HL-60/S4 treated with retinoic acid at 250 ng/mL for 4 days and 3 days (cell line): ENCODE measurements at regions not wholly inside any gene's neighbourhood (a gene's known extent, or its start where the extent isn't known, plus 50 kb on each side); places are given as distances from the start of the nearest gene placed in this dataset.

Experiments used
- in situ Hi-C: fragments of 300-500 bp; cut with MboI; formaldehyde crosslinking; loops from 2 replicates; pipeline ENCODE4 v1.7.0; 2022; ENCODE audit warnings: low sequenced_read_pairs

- in situ Hi-C loops: no loop called here
These were observed 112.6 kb downstream of the CDC5L start for GRCh38 chr6:44500074-44500473.

- in situ Hi-C loops: no loop called here
These were observed 116.0 kb downstream of the CDC5L start for GRCh38 chr6:44503471-44503870.

DNA sequence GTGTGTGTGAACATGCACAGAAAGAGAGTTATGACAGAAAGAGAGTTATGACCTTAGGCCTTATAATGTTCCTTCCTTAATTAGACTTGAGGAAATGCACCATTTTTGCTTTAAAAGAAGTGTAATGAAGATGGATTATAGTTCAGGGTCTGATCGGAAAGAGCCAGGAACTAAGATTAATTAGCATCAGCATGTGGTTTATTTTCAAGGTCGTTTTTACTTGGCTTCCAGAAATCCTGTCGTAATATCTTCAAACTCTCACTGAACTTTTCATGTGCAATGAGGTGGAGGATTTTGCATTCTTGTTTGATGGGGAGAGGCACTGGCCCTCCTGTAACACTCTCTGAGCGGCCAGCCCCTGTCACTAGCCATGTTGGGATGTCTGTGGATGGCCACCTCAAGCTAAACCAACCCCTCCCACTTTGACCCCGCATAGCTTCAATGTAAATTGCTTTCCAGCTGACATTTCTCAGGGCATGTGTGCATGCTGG lies 116.8 kb downstream of the CDC5L start:
- in situ Hi-C loops: no loop called here

DNA sequence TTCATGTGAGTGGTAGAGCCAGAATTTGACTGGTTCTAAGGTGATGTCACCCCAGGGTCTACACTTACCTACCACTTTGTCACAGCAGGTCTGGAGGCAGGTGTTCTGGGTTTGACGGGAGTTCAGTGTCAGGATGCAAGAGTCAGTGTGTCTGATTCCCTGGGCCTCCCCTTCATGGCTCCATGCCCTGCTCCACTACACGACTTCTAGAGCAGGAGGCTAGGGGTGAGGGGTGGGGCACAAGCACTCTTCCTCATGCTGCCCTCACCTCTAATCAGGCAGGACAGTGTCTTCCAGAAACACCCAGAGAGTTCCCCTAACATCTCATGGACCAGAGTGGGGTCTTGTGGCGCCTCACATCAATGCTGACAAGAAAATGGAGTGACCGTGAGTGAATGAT lies 118.2 kb downstream of the CDC5L start:
- in situ Hi-C loops: no loop called here

GRCh38 chr6:44507014-44507413 lies 119.5 kb downstream of the CDC5L start:
- in situ Hi-C loops: no loop called here

DNA sequence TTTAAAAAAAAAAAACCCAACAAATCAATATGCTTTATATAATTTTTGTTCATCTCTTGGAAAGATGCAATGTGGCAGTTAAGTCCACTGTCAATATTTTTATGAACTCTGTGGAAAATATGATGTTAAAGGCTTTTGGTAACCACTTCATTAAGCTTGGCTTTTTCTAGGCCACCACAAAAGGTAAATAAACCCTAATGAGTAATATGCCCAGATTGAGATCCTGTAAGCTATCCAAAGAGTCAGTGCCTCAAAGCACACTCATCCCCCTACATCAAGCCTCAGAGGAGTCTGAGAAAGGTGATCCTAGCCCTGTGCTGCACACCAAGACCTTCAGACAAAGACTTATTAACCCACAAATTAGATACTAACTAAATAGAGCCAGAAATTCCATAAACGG lies 121.1 kb downstream of the CDC5L start:
- in situ Hi-C loops: no loop called here

DNA sequence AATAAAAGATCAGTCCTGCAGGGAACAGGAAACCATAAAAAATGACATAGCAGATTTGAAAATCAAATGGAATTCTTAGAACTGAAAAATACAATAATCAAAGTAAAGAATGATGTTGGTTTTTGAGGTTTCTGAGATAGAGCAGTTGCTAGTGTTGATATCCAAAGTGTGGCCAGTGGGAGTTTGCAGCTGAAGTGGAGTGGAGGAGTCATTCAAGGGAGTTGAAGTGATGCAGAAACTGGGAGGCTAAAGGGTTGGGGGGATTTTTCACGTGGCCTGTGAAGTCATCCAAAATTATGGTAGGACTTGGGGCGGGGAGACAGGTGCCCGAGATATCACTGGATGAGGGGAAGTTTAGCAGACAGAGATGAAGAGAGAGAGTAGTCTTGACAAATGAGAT lies 123.6 kb downstream of the CDC5L start:
- in situ Hi-C loops: no loop called here

- in situ Hi-C loops: no loop called here
These were observed 125.6 kb downstream of the CDC5L start for GRCh38 chr6:44512868-44513741.

DNA sequence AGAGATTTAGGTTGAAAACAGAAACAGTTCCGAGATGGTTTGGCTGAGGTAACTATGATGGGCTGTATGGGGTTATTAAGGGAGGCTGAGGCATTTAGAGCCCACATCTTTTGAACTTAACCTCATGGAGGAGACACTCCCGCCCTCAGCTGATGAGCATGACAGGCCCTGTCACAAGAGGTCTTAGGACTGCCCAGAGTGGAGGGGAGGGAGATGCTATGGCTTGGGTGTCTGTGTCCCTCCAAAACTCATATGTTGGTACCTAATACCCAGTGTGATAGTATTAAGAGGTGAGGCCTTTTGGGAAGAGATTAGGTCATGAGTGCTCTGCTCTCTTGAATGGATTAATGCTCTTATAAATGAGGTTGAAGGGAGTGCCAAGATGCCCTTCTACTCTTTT lies 126.6 kb downstream of the CDC5L start:
- in situ Hi-C loops: no loop called here

DNA sequence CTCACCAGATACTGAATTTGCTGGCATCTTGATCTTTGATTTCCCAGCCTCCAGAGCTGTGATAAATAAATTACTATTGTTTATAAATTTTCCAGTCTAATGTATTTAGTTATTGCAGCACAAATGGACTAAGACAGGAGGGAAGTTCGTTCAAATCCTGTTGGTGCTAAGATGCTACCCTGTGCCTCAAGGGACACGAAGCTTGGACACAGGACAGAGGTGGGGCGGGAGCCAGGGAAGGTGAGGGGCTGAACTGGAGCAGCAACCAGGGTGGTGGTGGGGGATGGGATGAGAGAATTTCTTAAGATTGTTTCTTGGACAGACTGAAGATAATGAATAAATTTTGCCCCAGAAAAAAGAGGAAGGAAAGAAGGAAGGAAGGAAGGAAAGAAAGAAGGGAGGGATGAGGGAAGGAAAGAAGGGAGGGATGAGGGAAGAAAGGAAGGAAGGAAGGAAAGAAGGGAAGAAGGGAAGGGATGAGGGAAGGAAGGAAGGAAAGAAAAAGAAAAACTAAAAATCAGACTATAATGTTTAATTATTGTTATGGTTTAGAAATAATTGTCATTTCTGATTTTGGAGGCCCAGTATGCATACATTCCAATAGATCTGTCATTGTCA lies 127.2 kb downstream of the CDC5L start:
- in situ Hi-C loops: no loop called here

DNA sequence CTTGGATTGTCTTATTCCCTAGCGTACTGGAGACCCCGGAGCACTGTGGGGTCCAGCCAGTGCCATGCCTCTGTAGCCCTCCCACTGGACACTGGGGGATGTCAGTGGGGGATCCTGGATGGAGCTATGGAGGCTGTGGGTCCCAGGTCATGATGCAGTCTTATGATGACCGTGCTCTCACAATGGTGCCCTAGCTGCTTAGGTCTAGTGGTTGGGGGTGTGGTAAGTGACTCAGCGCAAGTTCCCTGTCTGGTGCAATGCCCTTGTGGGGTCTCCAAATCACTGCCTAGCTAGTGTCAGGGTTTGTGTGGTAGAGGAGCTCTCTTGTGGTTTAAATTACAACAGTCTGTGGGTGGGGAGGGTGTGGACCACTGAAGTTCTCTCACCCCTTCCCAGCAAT lies 135.4 kb downstream of the CDC5L start:
- in situ Hi-C loops: no loop called here

GRCh38 chr6:44524476-44525227 lies 137.1 kb downstream of the CDC5L start:
- in situ Hi-C loops: no loop called here

DNA sequence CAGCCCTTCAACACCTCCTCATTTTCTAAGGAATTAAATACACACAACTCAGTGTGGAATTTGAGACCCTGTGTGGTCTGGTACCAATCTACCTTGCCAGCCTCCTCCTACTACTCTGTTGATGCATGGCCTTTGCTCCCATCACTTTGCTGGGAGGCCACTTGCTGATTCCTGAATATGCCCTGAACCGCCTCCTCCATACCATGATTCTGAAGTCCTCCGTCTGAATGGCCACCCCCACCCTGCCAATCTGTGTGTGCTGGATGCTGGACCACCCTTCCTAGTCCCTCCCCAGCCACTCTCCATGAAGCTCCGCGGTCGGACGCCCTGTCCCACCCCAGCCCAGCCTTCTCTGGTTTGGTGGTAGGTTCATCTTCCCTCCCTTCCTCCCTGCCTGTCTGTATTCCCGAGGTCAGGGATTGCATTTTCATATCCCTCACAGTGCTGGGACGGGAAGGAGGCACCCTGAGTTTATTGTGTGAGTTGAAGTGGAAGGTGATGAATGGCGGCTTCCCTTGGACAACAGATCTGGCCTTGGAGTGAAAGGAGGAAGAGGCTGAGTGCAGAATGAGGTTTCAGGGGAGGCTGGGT lies 138.3 kb downstream of the CDC5L start:
- in situ Hi-C loops: no loop called here

DNA sequence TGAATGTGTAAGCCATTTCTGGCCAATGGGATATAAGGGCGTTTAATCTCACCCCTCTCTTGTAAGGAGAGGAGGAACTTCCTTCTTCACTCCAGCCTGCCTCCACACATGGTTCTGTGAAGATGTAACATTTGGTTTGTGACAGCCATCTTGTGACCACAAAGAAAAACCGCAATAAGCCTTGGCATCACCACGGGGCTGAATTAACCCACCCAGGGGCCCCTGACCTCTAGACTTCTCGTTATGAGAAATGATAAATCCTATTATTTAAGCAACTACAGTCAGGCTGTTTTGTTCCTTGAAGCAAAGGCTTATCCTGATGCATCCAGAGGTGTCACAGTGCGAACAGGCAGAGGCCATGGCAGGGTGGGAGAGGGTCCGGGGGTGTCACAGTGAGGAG lies 139.7 kb downstream of the CDC5L start:
- in situ Hi-C loops: no loop called here

- in situ Hi-C loops: no loop called here
These were observed 140.3 kb downstream of the CDC5L start for GRCh38 chr6:44527583-44528369.

- in situ Hi-C loops: no loop called here
These were observed 140.8 kb downstream of the CDC5L start for GRCh38 chr6:44528370-44528644.

DNA sequence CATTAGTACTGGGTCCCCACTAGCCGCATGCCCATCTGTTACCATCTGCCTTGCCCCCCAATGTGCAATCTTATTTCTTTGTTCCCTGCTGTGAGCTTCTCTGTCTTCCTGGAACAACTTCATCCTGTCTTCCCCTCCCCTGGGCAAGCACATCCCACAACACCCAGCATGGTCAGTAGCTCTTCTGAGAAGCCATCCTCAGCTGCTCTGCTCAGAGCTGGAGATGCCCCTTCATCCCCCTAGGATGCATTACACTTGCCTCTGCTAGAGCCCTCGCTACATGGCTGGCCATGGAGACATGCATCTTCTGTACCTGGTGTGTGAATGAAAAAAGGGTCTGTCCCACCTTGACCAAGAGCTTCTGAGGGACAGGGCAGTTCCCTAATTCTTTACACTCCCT lies 141.2 kb downstream of the CDC5L start:
- in situ Hi-C loops: no loop called here

- in situ Hi-C loops: no loop called here
These were observed 141.8 kb downstream of the CDC5L start for GRCh38 chr6:44529146-44529905.

GRCh38 chr6:44530209-44530909 lies 142.9 kb downstream of the CDC5L start:
- in situ Hi-C loops: no loop called here

DNA sequence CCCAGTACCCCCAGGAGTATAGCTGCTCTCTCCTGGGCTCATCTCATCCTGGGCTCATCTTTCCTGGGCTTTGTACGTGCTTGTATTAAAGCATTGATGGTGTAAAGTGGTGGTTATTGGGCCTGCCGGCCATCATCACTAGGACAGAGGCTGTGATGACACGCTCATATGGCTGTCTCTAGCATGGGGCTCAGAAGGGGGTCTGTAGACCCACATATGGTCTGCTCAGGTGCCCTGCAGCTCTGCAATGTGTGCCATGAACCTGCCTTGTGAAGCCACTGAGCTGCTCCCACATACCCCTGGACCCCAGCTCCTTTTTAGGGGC lies 143.4 kb downstream of the CDC5L start:
- in situ Hi-C loops: no loop called here
